ENCODE measurements at regions not wholly inside any gene's neighbourhood (a gene's known extent, or its start where the extent isn't known, plus 50 kb on each side); places are given as distances from the start of the nearest gene placed in this dataset.

GRCh38 chr2:190811811-190812210, 68.8 kb upstream of the GLS start:
- TF ChIP-seq CTCF (IDR thresholded peaks at IDR 0.05) (no peak), POLR2A (IDR thresholded peaks at IDR 0.05) (no peak)

Measured in breast epithelium (tissue), 3 donors.